ENCODE measurements at regions not wholly inside any gene's neighbourhood (a gene's known extent, or its start where the extent isn't known, plus 50 kb on each side); places are given as distances from the start of the nearest gene placed in this dataset.
A peak's percentile ranks its signal among the peaks of the same experiment; 100 is the strongest.
"Not testable (repeated sequence)": the region's sequence is repeated elsewhere in the genome, so short reads cannot be mapped to it uniquely, and the experiment has no call there.

GRCh38 chr1:219352961-219353651 lies 179.4 kb downstream of the LYPLAL1 start:
- DNase-seq (ENCODE audit: low read depth in 2 of 2), result no peak

- no peak for DNase-seq (ENCODE audit: low read depth in 2 of 2)
Observed at GRCh38 chr1:219350172-219350931, 176.7 kb downstream of the LYPLAL1 start.

- no peak for DNase-seq (ENCODE audit: low read depth in 2 of 2)
Observed at GRCh38 chr1:219347921-219348391, 174.3 kb downstream of the LYPLAL1 start.

- DNase-seq (ENCODE audit: low read depth in 2 of 2), result no peak
Observed at GRCh38 chr1:219347376-219347775, 173.7 kb downstream of the LYPLAL1 start.

GRCh38 chr1:219345953-219346352 lies 172.3 kb downstream of the LYPLAL1 start:
- no peak for DNase-seq (ENCODE audit: low read depth in 2 of 2)

GRCh38 chr1:219342836-219343235 lies 169.2 kb downstream of the LYPLAL1 start:
- DNase-seq (ENCODE audit: low read depth in 2 of 2), result no peak

- no peak for DNase-seq (ENCODE audit: low read depth in 2 of 2)
Observed at GRCh38 chr1:219340796-219341195, 167.1 kb downstream of the LYPLAL1 start.

- no peak for DNase-seq (ENCODE audit: low read depth in 2 of 2)
Observed at GRCh38 chr1:219339466-219339865, 165.8 kb downstream of the LYPLAL1 start.

GRCh38 chr1:219337588-219337987 lies 163.9 kb downstream of the LYPLAL1 start:
- no peak for DNase-seq (ENCODE audit: low read depth in 2 of 2)

- DNase-seq (ENCODE audit: low read depth in 2 of 2), result no peak
Observed at GRCh38 chr1:219333626-219334025, 159.9 kb downstream of the LYPLAL1 start.

- DNase-seq (ENCODE audit: low read depth in 2 of 2), result no peak
Observed at GRCh38 chr1:219331424-219331823, 157.7 kb downstream of the LYPLAL1 start.

GRCh38 chr1:219330669-219331068 lies 157.0 kb downstream of the LYPLAL1 start:
- no peak for DNase-seq (ENCODE audit: low read depth in 2 of 2)

GRCh38 chr1:219330001-219330400 lies 156.3 kb downstream of the LYPLAL1 start:
- DNase-seq (ENCODE audit: low read depth in 2 of 2), result no peak

- DNase-seq (ENCODE audit: low read depth in 2 of 2), result no peak
Observed at GRCh38 chr1:219329578-219329977, 155.9 kb downstream of the LYPLAL1 start.

GRCh38 chr1:219326843-219327242 lies 153.2 kb downstream of the LYPLAL1 start:
- DNase-seq (ENCODE audit: low read depth in 2 of 2), result no peak

- no peak for DNase-seq (ENCODE audit: low read depth in 2 of 2)
Observed at GRCh38 chr1:219325368-219325742, 151.7 kb downstream of the LYPLAL1 start.

GRCh38 chr1:219324629-219325367 lies 151.1 kb downstream of the LYPLAL1 start:
- peak; percentile 91 to 93 for DNase-seq (ENCODE audit: low read depth in 2 of 2)

GRCh38 chr1:219324171-219324570 lies 150.5 kb downstream of the LYPLAL1 start:
- DNase-seq (ENCODE audit: low read depth in 2 of 2), result no peak

- no peak for DNase-seq (ENCODE audit: low read depth in 2 of 2)
Observed at GRCh38 chr1:219323426-219323825, 149.7 kb downstream of the LYPLAL1 start.

GRCh38 chr1:219322766-219323165 lies 149.1 kb downstream of the LYPLAL1 start:
- DNase-seq (ENCODE audit: low read depth in 2 of 2), result no peak

- not testable (repeated sequence) for DNase-seq (ENCODE audit: low read depth in 2 of 2)
Observed at GRCh38 chr1:219320563-219320962, 146.9 kb downstream of the LYPLAL1 start.

GRCh38 chr1:219318826-219319225 lies 145.1 kb downstream of the LYPLAL1 start:
- DNase-seq (ENCODE audit: low read depth in 2 of 2), result no peak

Data from fibroblast of skin of left quadriceps (primary cell).